T-helper 1 cell treated with Interleukin-12 subunit alpha and Interleukin-12 subunit beta and Interleukin-4 antibody, amounts not matched to agents 30 μg/mL and 1 μg/mL, for 36 hours (primary cell): ENCODE measurements at regions not wholly inside any gene's neighbourhood (a gene's known extent, or its start where the extent isn't known, plus 50 kb on each side); places are given as distances from the start of the nearest gene placed in this dataset.

Experiments
- H3K27ac Mint-ChIP-seq: one replicate; pipeline ENCODE4 v1.8.0; 2021; ENCODE audit warnings: mild to moderate bottlenecking, mixed read lengths
- H3K27me3 Mint-ChIP-seq: one replicate; pipeline ENCODE4 v1.8.0; 2021; ENCODE audit warnings: low read depth, mixed read lengths
- H3K36me3 Mint-ChIP-seq: one replicate; pipeline ENCODE4 v1.8.0; 2021; ENCODE audit warnings: low read depth, mixed read lengths
- H3K4me1 Mint-ChIP-seq: one replicate; pipeline ENCODE4 v1.8.0; 2021; ENCODE audit warnings: low read depth, mixed read lengths
- H3K4me3 Mint-ChIP-seq: one replicate; pipeline ENCODE4 v1.8.0; 2021; ENCODE audit warnings: mild to moderate bottlenecking, moderate library complexity, mixed read lengths
- H3K9me3 Mint-ChIP-seq: one replicate; pipeline ENCODE4 v1.8.0; 2021; ENCODE audit warnings: mixed read lengths

GRCh38 chr16:87092958-87093357 lies 224.2 kb downstream of the C16orf95 start:
- no peaks in the 10 kb centered on the region for H3K9me3 Mint-ChIP-seq
- no peaks in the 10 kb centered on the region for H3K36me3 Mint-ChIP-seq
- H3K27me3 Mint-ChIP-seq = no peaks in the 10 kb centered on the region
- H3K27ac Mint-ChIP-seq = no peak overlapping the region
- H3K4me1 Mint-ChIP-seq = no peaks in the 10 kb centered on the region
- H3K4me3 Mint-ChIP-seq = no peak overlapping the region

- Mint-ChIP-seq H3K9me3 (no peaks in the 10 kb centered on the region), H3K4me1 (no peaks in the 10 kb centered on the region), H3K27me3 (no peaks in the 10 kb centered on the region), H3K36me3 (no peaks in the 10 kb centered on the region), H3K27ac (no peak overlapping the region), H3K4me3 (no peak overlapping the region)
Observed at GRCh38 chr16:87093804-87094555, 223.2 kb downstream of the C16orf95 start.

GRCh38 chr16:87094556-87094865 lies 222.7 kb downstream of the C16orf95 start:
- Mint-ChIP-seq H3K27ac (no peak overlapping the region), H3K27me3 (no peaks in the 10 kb centered on the region), H3K4me1 (no peaks in the 10 kb centered on the region), H3K9me3 (no peaks in the 10 kb centered on the region), H3K4me3 (no peak overlapping the region), H3K36me3 (no peaks in the 10 kb centered on the region)

GRCh38 chr16:87095271-87095670 lies 221.9 kb downstream of the C16orf95 start:
- Mint-ChIP-seq H3K36me3 (no peaks in the 10 kb centered on the region), H3K27me3 (no peaks in the 10 kb centered on the region), H3K27ac (no peak overlapping the region), H3K4me3 (no peak overlapping the region), H3K9me3 (no peaks in the 10 kb centered on the region), H3K4me1 (no peaks in the 10 kb centered on the region)

GRCh38 chr16:87096746-87097333 lies 220.4 kb downstream of the C16orf95 start:
- Mint-ChIP-seq H3K27ac (no peak overlapping the region), H3K27me3 (no peaks in the 10 kb centered on the region), H3K9me3 (no peaks in the 10 kb centered on the region), H3K4me1 (no peaks in the 10 kb centered on the region), H3K36me3 (no peaks in the 10 kb centered on the region), H3K4me3 (no peak overlapping the region)

- no peaks in the 10 kb centered on the region for H3K27me3 Mint-ChIP-seq
- H3K4me3 Mint-ChIP-seq = no peak overlapping the region
Observed at GRCh38 chr16:87098361-87098760, 218.8 kb downstream of the C16orf95 start.

GRCh38 chr16:87098976-87099720 lies 218.0 kb downstream of the C16orf95 start:
- H3K27me3 Mint-ChIP-seq = no peaks in the 10 kb centered on the region

More at GRCh38 chr16:87098361-87098760, 218.8 kb downstream of the C16orf95 start:
- Mint-ChIP-seq H3K27ac (no peak overlapping the region), H3K9me3 (no peaks in the 10 kb centered on the region), H3K4me1 (no peaks in the 10 kb centered on the region), H3K36me3 (no peaks in the 10 kb centered on the region)

GRCh38 chr16:87100306-87101058 lies 216.7 kb downstream of the C16orf95 start:
- no peaks in the 10 kb centered on the region for H3K36me3 Mint-ChIP-seq
- no peaks in the 10 kb centered on the region for H3K27me3 Mint-ChIP-seq
- no peak overlapping the region for H3K4me3 Mint-ChIP-seq
- H3K9me3 Mint-ChIP-seq = no peaks in the 10 kb centered on the region
- H3K27ac Mint-ChIP-seq = no peak overlapping the region
- no peaks in the 10 kb centered on the region for H3K4me1 Mint-ChIP-seq

More at GRCh38 chr16:87098976-87099720, 218.0 kb downstream of the C16orf95 start:
- H3K27ac Mint-ChIP-seq = no peak overlapping the region
- no peaks in the 10 kb centered on the region for H3K36me3 Mint-ChIP-seq
- H3K4me1 Mint-ChIP-seq = no peaks in the 10 kb centered on the region
- H3K4me3 Mint-ChIP-seq = no peak overlapping the region
- H3K9me3 Mint-ChIP-seq = no peaks in the 10 kb centered on the region

- no peaks in the 10 kb centered on the region for H3K27me3 Mint-ChIP-seq
- no peaks in the 10 kb centered on the region for H3K9me3 Mint-ChIP-seq
- H3K4me1 Mint-ChIP-seq = no peaks in the 10 kb centered on the region
- no peak overlapping the region for H3K4me3 Mint-ChIP-seq
- no peak overlapping the region for H3K27ac Mint-ChIP-seq
- H3K36me3 Mint-ChIP-seq = no peaks in the 10 kb centered on the region
Observed at GRCh38 chr16:87101903-87102302, 215.3 kb downstream of the C16orf95 start.

- Mint-ChIP-seq H3K9me3 (no peaks in the 10 kb centered on the region), H3K27me3 (no peaks in the 10 kb centered on the region), H3K4me3 (no peak overlapping the region), H3K27ac (no peak overlapping the region), H3K36me3 (no peaks in the 10 kb centered on the region), H3K4me1 (no peaks in the 10 kb centered on the region)
Observed at GRCh38 chr16:87107201-87107600, 210.0 kb downstream of the C16orf95 start.

- H3K4me1 Mint-ChIP-seq = no peaks in the 10 kb centered on the region
- no peaks in the 10 kb centered on the region for H3K36me3 Mint-ChIP-seq
- H3K27me3 Mint-ChIP-seq = no peaks in the 10 kb centered on the region
- no peaks in the 10 kb centered on the region for H3K9me3 Mint-ChIP-seq
- H3K4me3 Mint-ChIP-seq = no peak overlapping the region
- H3K27ac Mint-ChIP-seq = no peak overlapping the region
Observed at GRCh38 chr16:87108278-87108677, 208.9 kb downstream of the C16orf95 start.

- no peak overlapping the region for H3K4me3 Mint-ChIP-seq
- H3K36me3 Mint-ChIP-seq = no peaks in the 10 kb centered on the region
- H3K9me3 Mint-ChIP-seq = no peaks in the 10 kb centered on the region
- H3K27me3 Mint-ChIP-seq = peaks cover 2% of the 10 kb centered on the region
- no peak overlapping the region for H3K27ac Mint-ChIP-seq
- no peaks in the 10 kb centered on the region for H3K4me1 Mint-ChIP-seq
Observed at GRCh38 chr16:87108941-87109340, 208.3 kb downstream of the C16orf95 start.

GRCh38 chr16:87114832-87115231 lies 202.4 kb downstream of the C16orf95 start:
- Mint-ChIP-seq H3K27me3 (peaks cover 13% of the 10 kb centered on the region), H3K36me3 (no peaks in the 10 kb centered on the region), H3K9me3 (no peaks in the 10 kb centered on the region), H3K4me3 (no peak overlapping the region), H3K4me1 (no peaks in the 10 kb centered on the region), H3K27ac (no peak overlapping the region)

GRCh38 chr16:87115646-87116045 lies 201.5 kb downstream of the C16orf95 start:
- Mint-ChIP-seq H3K9me3 (no peaks in the 10 kb centered on the region), H3K4me3 (no peak overlapping the region), H3K27me3 (peaks cover 13% of the 10 kb centered on the region), H3K27ac (no peak overlapping the region), H3K4me1 (no peaks in the 10 kb centered on the region), H3K36me3 (no peaks in the 10 kb centered on the region)
